ENCODE measurements at regions not wholly inside any gene's neighbourhood (a gene's known extent, or its start where the extent isn't known, plus 50 kb on each side); places are given as distances from the start of the nearest gene placed in this dataset.

GRCh38 chr1:3954170-3955169, 54.4 kb upstream of the C1orf174 start:
- intact Hi-C loops (cut with DNase I, micrococcal nuclease) = no loop called here
- TF ChIP-seq CTCF (IDR thresholded peaks at IDR 0.05) = no peak
- DNase-seq = no peak
- no peak overlapping the region for H3K4me3 ChIP-seq
- H3K36me3 ChIP-seq (ENCODE audit: low read depth) = no peaks in the 10 kb centered on the region
- peak; percentile 27 for ATAC-seq
- H3K4me1 ChIP-seq (ENCODE audit: low read depth) = peaks cover 7% of the 10 kb centered on the region
- no peaks in the 10 kb centered on the region for H3K9me3 ChIP-seq

DNA sequence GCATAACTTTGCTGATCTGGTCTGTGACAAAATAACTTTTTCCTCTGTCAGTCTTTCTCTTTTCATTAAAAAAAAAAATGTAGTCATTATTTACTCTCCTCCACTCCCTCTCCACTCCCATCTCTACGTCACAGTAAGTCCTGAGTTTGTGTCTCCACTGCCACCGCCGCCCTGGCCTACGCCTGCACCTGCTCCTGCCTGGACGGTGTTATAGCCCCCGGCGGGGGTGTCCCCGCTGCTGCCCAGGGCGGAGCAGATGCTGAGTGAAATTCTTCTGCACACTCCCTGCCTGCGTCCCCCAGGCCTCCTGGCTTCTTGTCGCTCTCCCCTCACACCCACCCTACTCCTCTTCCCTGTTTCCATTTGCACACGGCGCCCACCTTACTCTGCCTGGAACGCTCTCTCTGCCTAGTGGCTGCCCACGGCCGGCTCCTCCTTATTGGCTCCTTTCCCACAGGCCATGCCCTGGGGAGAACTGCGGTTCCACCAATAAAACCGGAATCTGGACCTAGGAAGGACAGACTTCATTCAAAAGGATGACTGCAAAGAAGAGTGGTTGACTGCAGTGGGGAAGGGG, 55.2 kb upstream of the C1orf174 start:
- peak; percentile 82 for ATAC-seq
- no peak for TF ChIP-seq CTCF (IDR thresholded peaks at IDR 0.05)

GRCh38 chr1:3956527-3957170, 56.6 kb upstream of the C1orf174 start:
- intact Hi-C loops (cut with DNase I, micrococcal nuclease) = no loop called here
- no peaks in the 10 kb centered on the region for H3K36me3 ChIP-seq (ENCODE audit: low read depth)
- TF ChIP-seq CTCF (IDR thresholded peaks at IDR 0.05) = no peak
- no peaks in the 10 kb centered on the region for H3K9me3 ChIP-seq
- H3K4me3 ChIP-seq = no peak overlapping the region
- ATAC-seq (no peak), DNase-seq (no peak)
- H3K4me1 ChIP-seq (ENCODE audit: low read depth) = peaks cover 7% of the 10 kb centered on the region

More for the DNA sequence above, 55.2 kb upstream of the C1orf174 start:
- H3K9me3 ChIP-seq = no peaks in the 10 kb centered on the region
- peak in 2 of 3 donors; percentile 54 to 71 for DNase-seq
- no peak overlapping the region for H3K4me3 ChIP-seq
- intact Hi-C loops (cut with DNase I, micrococcal nuclease) = no loop called here
- peaks cover 7% of the 10 kb centered on the region for H3K4me1 ChIP-seq (ENCODE audit: low read depth)
- H3K36me3 ChIP-seq (ENCODE audit: low read depth) = no peaks in the 10 kb centered on the region

DNA sequence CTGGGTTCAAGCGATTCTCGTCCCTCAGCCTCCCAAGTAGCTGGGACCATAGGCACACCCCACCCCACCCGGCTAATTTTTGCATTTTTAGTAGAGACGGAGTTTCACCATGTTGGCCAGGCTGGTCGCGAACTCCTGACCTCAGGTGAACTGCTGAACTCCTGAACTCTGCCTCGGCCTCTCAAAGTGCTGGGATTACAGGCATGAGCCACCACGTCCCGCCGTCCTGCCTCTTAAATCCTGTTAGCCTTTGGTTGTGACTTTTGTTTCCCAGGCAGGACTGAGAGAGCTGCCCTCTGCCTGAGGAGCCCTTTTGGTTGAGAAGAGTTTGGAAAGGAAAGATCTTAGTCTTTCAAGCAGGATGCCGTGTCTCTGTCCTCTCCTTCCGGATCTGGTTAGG, 59.3 kb upstream of the C1orf174 start:
- intact Hi-C loops (cut with DNase I, micrococcal nuclease) = no loop called here
- TF ChIP-seq CTCF (IDR thresholded peaks at IDR 0.05) = no peak
- DNase-seq (no peak), ATAC-seq (no peak)
- Histone ChIP-seq H3K36me3 (ENCODE audit: low read depth) (no peaks in the 10 kb centered on the region), H3K9me3 (no peaks in the 10 kb centered on the region), H3K4me3 (no peak overlapping the region), H3K4me1 (ENCODE audit: low read depth) (peaks cover 6% of the 10 kb centered on the region)

GRCh38 chr1:3963554-3963953, 63.5 kb upstream of the C1orf174 start:
- H3K9me3 ChIP-seq = no peaks in the 10 kb centered on the region
- ATAC-seq = no peak
- H3K36me3 ChIP-seq (ENCODE audit: low read depth) = no peaks in the 10 kb centered on the region
- H3K4me1 ChIP-seq (ENCODE audit: low read depth) = no peaks in the 10 kb centered on the region
- DNase-seq = no peak
- intact Hi-C loops (cut with DNase I, micrococcal nuclease) = no loop called here
- no peak overlapping the region for H3K4me3 ChIP-seq
- TF ChIP-seq CTCF (IDR thresholded peaks at IDR 0.05) = no peak

Data from mucosa of descending colon (tissue), 3 donors.